Gastroesophageal sphincter (tissue), 4 donors: ENCODE measurements at regions not wholly inside any gene's neighbourhood (a gene's known extent, or its start where the extent isn't known, plus 50 kb on each side); places are given as distances from the start of the nearest gene placed in this dataset.

Experiments used
- ATAC-seq: fragments of 150-250 bp; one replicate; pipeline ENCODE4 v1.9.1; 2016; ENCODE audit warnings: mild to moderate bottlenecking, moderate library complexity
- H3K27ac ChIP-seq, 4 donors: fragments of 200-600 bp; sonication (generic) in 3 of 4; 1 replicate in 3 of 4; 2 replicates in 1 of 4; pipeline ENCODE4 v1.5.1; 2016 to 2019
- H3K27me3 ChIP-seq: fragments of 200-600 bp; sonication (generic); one replicate; pipeline ENCODE4 v1.5.1; 2019
- H3K36me3 ChIP-seq, 2 donors: fragments of 200-600 bp; sonication (generic); one replicate each; pipeline ENCODE4 v1.5.1; 2019; ENCODE audit warnings: control low read depth in 1 of 2
- H3K4me1 ChIP-seq, 3 donors: fragments of 200-600 bp; sonication (generic); 1 replicate in 2 of 3; 2 replicates in 1 of 3; pipeline ENCODE4 v1.5.1; 2016 to 2019; ENCODE audit warnings: control low read depth in 2 of 3
- H3K4me3 ChIP-seq, 2 donors: fragments of 200-600 bp; sonication (generic); one replicate each; pipeline ENCODE4 v1.5.1; 2019; ENCODE audit warnings: mild to moderate bottlenecking in 1 of 2, moderate library complexity in 1 of 2
- H3K9me3 ChIP-seq, 3 donors: fragments of 200-600 bp; sonication (generic); one replicate each; pipeline ENCODE4 v1.5.1; 2017 to 2019; ENCODE audit warnings: control low read depth in 2 of 3
- CTCF ChIP-seq, 4 experiments: fragments of 200-600 bp in 2 of 4; fragments of 450-650 bp in 2 of 4; sonication (generic) in 1 of 4; IDR thresholded peaks; one replicate each; pipeline ENCODE4 v1.5.1; 2017 to 2019; ENCODE audit warnings: antibody characterized with exemption in 4 of 4, mild to moderate bottlenecking in 2 of 4, moderate library complexity in 2 of 4
- EP300 ChIP-seq: sonication (generic); formaldehyde crosslinking; IDR thresholded peaks from one replicate; pipeline ENCODE4 v1.6.1; 2017; ENCODE audit warnings: antibody characterized with exemption, mild to moderate bottlenecking
- POLR2A ChIP-seq, 2 donors: fragments of 450-650 bp; IDR thresholded peaks; one replicate each; pipeline ENCODE4 v1.6.1; 2017; ENCODE audit warnings: antibody characterized with exemption in 2 of 2, mild to moderate bottlenecking in 2 of 2, moderate library complexity in 1 of 2
- POLR2AphosphoS5 ChIP-seq: sonication (generic); formaldehyde crosslinking; IDR thresholded peaks from one replicate; pipeline ENCODE4 v1.6.1; 2017; ENCODE audit warnings: antibody characterized with exemption
- WGBS, 2 donors: methylation state at CpG; one replicate each; pipeline ENCODE4 v1.1.5; 2018; ENCODE audit warnings: low coverage in 1 of 2; 5-methylcytosine and 5-hydroxymethylcytosine counted together

GRCh38 chr20:41861772-41862422, 243.7 kb upstream of the CHD6 start:
- Histone ChIP-seq H3K4me1 (no peaks in the 10 kb centered on the region), H3K27me3 (no peaks in the 10 kb centered on the region), H3K36me3 (no peaks in the 10 kb centered on the region), H3K4me3 (no peak overlapping the region), H3K9me3 (peaks cover 0 to 12% (median 0%) of the 10 kb centered on the region in 3 donors), H3K27ac (no peak overlapping the region)
- no peak for ATAC-seq
- 41 to 44% methylated on average over 3 of the region's 6 CpGs for WGBS, 2 donors
- TF ChIP-seq CTCF (IDR thresholded peaks at IDR 0.05) (no peak), EP300 (no peak), POLR2A (IDR thresholded peaks at IDR 0.05) (no peak), POLR2AphosphoS5 (no peak)

- Histone ChIP-seq H3K27me3 (peaks cover 16% of the 10 kb centered on the region), H3K27ac (no peak overlapping the region), H3K4me3 (no peak overlapping the region), H3K36me3 (no peaks in the 10 kb centered on the region), H3K4me1 (no peaks in the 10 kb centered on the region), H3K9me3 (peaks cover 0 to 24% (median 0%) of the 10 kb centered on the region in 3 donors)
- no peak for ATAC-seq
- WGBS, 2 donors, result 40 to 68% methylated on average over 3 of the region's 3 CpGs
- TF ChIP-seq EP300 (no peak), POLR2A (IDR thresholded peaks at IDR 0.05) (no peak), CTCF (IDR thresholded peaks at IDR 0.05) (no peak), POLR2AphosphoS5 (no peak)
Observed at GRCh38 chr20:41854765-41855164, 236.6 kb upstream of the CHD6 start.

GRCh38 chr20:41853806-41854205, 235.6 kb upstream of the CHD6 start:
- H3K36me3 ChIP-seq, result no peaks in the 10 kb centered on the region
- peaks cover 0 to 24% (median 0%) of the 10 kb centered on the region in 3 donors for H3K9me3 ChIP-seq
- TF ChIP-seq POLR2AphosphoS5, result no peak
- TF ChIP-seq POLR2A (IDR thresholded peaks at IDR 0.05), result no peak
- no peak for TF ChIP-seq CTCF (IDR thresholded peaks at IDR 0.05)
- TF ChIP-seq EP300, result no peak
- H3K4me1 ChIP-seq, result no peaks in the 10 kb centered on the region
- ATAC-seq, result no peak
- 20 to 26% methylated on average over 1 to 2 of the region's 2 CpGs for WGBS, 2 donors
- H3K27me3 ChIP-seq, result peaks cover 16% of the 10 kb centered on the region
- H3K4me3 ChIP-seq, result no peak overlapping the region
- no peak overlapping the region for H3K27ac ChIP-seq

- Histone ChIP-seq H3K27ac (no peak overlapping the region), H3K27me3 (peaks cover 8% of the 10 kb centered on the region), H3K4me3 (no peak overlapping the region), H3K4me1 (no peaks in the 10 kb centered on the region), H3K36me3 (no peaks in the 10 kb centered on the region), H3K9me3 (no peaks in the 10 kb centered on the region)
- ATAC-seq, result no peak
- WGBS, 2 donors, result 39 to 50% methylated on average over 1 to 2 of the region's 3 CpGs
- TF ChIP-seq CTCF (IDR thresholded peaks at IDR 0.05) (no peak), POLR2A (IDR thresholded peaks at IDR 0.05) (no peak), POLR2AphosphoS5 (no peak), EP300 (no peak)
Observed at GRCh38 chr20:41848180-41848579, 230.0 kb upstream of the CHD6 start.

- H3K4me3 ChIP-seq, result no peak overlapping the region
- no peaks in the 10 kb centered on the region for H3K4me1 ChIP-seq
- peaks cover 8% of the 10 kb centered on the region for H3K27me3 ChIP-seq
- no peaks in the 10 kb centered on the region for H3K9me3 ChIP-seq
- H3K36me3 ChIP-seq, result no peaks in the 10 kb centered on the region
- no peak overlapping the region for H3K27ac ChIP-seq
- no peak for TF ChIP-seq CTCF (IDR thresholded peaks at IDR 0.05)
- no peak for TF ChIP-seq POLR2AphosphoS5
- TF ChIP-seq EP300, result no peak
- no peak for TF ChIP-seq POLR2A (IDR thresholded peaks at IDR 0.05)
- no peak for ATAC-seq
- 6 to 31% methylated on average over 3 of the region's 3 CpGs for WGBS, 2 donors
Observed at GRCh38 chr20:41837669-41838224, 219.6 kb upstream of the CHD6 start.
